HPDE6-E6E7 (cell line): ENCODE measurements at regions not wholly inside any gene's neighbourhood (a gene's known extent, or its start where the extent isn't known, plus 50 kb on each side); places are given as distances from the start of the nearest gene placed in this dataset.
A peak's percentile ranks its signal among the peaks of the same experiment; 100 is the strongest.
"Not testable (repeated sequence)": the region's sequence is repeated elsewhere in the genome, so short reads cannot be mapped to it uniquely, and the experiment has no call there.

Experiments used
- DNase-seq: peaks from one replicate; pipeline ENCODE4 v3.0.0; 2011; ENCODE audit warnings: missing footprints; ENCODE audit errors: extremely low spot score

- no peak for DNase-seq
These were observed 50.2 kb downstream of the SMIM38 start for GRCh38 chr11:69205743-69206612.

- not testable (repeated sequence) for DNase-seq
These were observed 50.9 kb downstream of the SMIM38 start for GRCh38 chr11:69206613-69206965.

GRCh38 chr11:69207165-69207889 lies 51.6 kb downstream of the SMIM38 start:
- no peak for DNase-seq

GRCh38 chr11:69208190-69209037 lies 52.7 kb downstream of the SMIM38 start:
- no peak for DNase-seq

GRCh38 chr11:69209038-69209350 lies 53.3 kb downstream of the SMIM38 start:
- no peak for DNase-seq

GRCh38 chr11:69209421-69210309 lies 53.9 kb downstream of the SMIM38 start:
- no peak for DNase-seq

- no peak for DNase-seq
These were observed 54.7 kb downstream of the SMIM38 start for GRCh38 chr11:69210310-69211035.

DNA sequence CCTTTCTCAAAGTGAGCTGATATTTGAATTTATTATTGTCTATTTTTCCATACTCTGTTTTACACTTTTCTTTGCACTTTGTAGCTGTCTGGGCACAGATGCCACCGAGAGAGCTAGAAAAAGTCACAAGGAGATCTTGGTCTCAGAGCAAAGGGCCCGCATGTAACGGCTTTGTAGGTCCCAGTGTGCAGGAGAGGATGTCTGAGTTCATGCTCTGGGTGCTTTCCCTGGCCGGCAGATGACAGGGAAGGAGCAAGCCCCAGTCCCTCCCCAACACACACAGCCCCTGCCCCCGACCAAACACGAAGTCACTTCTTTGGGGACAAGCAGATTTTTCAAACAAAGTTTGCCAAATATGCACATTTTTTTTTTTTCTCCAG lies 55.8 kb downstream of the SMIM38 start:
- DNase-seq: no peak

DNA sequence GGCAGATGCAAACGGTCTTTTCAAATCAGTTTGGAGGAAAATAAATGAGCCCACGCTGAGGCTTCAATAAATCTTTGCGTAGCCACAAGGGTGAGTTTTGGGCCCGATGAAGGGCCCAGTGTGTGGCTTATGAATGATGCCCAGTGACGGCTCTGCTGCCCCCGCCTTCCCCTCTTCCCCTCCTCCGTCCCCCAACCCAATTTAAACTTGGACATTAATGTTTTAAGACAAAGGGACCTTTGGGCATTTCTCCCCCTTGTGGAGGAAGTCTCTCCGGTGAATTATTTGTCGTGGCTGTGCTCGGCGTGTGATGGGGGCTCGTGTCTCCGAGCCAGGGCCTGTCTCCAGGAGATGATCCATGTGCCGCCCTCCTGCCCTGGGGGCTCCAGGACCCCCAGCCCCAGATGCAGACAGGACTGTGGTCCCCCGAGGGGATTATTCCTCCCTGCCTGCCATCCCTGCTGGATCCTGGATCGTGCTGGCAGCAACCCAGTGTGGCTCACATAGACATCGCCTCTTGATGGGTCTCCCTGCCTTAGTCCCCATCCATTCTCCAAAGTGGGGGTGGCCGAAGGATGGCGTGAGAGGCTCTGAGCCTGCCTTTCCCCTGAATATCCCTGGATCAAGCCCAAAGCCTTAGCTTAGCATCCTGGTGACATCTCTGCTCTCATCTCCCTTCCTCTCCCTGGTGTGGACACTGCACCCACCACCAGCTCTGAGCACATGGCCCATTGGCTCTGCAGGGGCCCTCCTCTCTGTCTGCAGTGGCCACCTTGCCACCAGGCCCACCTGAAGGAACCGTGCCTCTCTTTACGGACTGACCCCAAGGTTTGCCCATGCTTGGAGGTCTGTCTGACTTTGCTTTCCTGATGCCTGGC lies 56.4 kb downstream of the SMIM38 start:
- DNase-seq: no peak

DNA sequence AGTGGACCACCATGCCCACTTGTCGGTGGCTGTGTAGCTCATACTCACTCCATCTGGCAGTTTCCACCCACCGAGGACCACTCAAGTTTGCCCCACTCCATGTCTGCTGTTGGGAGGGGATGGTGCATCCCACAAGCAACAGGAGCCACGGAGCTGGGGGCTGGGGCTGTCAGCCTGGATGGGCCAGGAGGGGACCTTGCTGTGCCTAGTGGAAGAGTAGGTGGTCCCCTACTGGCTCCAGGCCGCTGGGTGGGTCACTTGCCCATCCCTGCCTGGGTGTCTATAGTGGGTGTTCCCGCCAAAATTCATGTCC lies 57.0 kb downstream of the SMIM38 start:
- DNase-seq: no peak

DNA sequence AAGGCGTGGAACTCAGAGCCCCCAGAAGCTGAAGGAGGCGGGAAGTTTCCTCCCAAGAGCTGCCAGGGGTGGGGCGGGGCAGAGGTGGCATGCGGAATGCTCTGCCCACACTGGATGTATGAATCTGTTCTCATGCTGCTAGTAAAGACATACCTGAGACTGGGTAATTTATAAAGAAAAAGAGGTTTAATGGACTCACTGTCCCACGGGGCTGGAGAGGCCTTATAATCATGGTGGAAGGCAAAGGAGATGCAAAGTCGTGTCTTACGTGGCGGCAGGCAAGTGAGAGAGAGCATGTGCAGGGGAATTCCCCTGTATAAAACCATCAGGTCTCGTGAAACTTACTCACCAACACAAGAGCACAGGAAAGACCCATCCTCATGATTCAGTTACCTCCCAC lies 57.6 kb downstream of the SMIM38 start:
- DNase-seq: no peak

DNA sequence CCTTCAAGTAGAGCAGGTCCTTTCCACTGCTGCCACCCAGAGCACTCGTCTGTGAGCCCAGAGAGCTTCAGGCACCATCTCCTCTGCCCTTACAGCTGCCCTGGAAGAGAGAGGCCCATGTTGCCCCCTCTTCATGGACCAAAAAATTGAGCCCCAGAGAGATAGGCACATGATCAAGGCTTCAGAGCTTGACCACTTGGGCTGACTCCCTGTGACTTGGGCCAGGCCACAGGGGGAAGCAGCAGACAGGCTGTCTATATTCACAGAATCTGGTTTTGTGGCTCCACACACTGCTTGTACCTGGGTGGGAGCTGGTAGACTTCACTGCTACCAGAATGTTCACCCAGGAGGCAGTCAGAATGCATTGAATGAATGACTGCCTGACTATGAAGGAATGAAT lies 58.2 kb downstream of the SMIM38 start:
- no peak for DNase-seq

GRCh38 chr11:69215216-69215615 lies 59.5 kb downstream of the SMIM38 start:
- DNase-seq: no peak

DNA sequence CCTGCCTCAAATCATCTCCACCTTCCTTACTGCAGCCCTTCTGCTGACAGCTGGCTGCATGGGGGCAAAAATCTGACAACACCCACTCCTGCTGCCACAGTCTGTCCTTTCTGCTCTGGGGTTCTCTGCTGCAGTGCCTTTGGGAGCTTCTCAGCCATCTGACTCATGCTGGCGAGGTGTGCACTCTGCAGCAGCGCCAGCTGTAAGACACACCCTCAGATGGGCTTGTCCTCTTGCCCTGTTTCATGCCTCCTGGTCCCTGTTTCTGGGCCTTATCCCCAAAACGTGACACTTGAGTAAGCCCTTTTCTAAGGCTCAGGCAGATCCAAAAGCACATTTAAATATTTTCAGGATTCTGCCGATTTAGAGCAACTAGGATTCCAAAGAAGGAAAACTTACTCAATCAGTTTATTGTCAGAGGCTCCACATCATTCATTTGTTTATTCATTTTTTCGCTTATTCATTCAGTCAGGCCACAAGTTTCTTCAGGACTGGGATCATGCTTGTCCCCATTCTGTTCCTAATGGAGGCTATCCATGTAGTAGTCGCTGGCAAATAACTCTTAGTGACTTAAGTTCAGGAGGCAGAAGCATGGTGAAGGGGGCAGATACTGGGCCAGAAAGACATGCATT lies 60.2 kb downstream of the SMIM38 start:
- peak; percentile 77 for DNase-seq

DNA sequence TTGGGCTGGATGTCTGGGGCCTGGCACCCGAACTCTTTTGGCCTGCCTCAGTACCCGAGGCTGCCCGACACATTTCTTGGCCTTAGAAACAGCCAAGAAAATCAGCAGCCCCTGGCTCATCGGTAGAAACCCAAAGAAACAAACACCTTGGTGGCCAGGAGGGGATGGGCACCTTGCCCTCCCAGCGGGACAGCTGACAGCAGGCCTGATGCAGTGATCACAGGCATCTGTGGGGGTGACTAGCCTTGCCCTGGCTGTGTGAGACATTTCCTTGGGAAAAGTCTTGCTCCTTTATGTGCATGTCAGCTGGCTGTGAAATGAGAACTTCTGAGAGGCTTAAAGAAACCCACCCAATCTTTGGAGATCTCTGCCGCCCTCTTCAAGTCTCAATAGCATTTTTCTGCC lies 60.9 kb downstream of the SMIM38 start:
- DNase-seq: no peak

DNA sequence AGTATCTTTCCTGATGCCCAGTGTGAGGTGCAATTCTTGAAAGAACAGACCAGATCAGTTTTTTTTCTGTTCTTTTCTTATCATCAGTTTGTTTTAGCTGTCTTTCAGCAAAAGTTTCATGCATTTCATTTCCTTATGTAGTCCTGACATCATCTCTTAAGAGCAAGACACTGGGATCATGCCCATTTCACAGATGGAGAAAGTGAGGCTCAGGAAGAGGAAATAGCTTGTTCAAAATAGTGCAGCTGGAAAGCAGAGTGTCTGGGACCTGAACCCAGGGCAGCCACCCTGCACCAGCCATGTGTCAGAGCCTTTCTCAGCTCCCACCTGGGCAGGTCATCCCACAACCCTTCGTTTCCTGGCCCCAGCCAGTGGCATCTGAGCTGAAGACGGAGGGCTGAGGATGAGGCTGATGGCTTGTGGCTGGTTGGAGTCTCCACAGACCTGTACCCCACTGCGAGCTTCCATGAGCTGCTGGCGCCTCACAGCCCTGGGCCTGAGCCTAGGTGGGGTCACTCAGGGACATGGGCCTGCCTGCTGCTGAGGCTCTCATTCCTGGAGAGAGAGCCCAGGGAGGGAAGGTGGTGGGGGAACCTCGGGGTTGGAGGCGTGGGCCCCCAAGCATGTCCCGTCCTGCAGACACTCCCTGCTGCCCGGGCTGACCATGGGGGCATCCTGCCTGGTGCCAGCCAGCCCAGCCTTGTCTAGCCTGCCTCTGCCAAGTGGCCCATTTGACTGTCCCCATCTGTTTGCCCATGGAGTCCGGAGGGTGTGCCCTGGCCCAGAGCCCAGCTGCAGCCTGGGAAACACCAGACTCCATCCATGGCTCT lies 61.8 kb downstream of the SMIM38 start:
- no peak for DNase-seq

- DNase-seq: no peak
These were observed 62.5 kb downstream of the SMIM38 start for GRCh38 chr11:69218271-69218682.

- no peak for DNase-seq
These were observed 63.4 kb downstream of the SMIM38 start for GRCh38 chr11:69218946-69219720.
